ENCODE measurements at regions not wholly inside any gene's neighbourhood (a gene's known extent, or its start where the extent isn't known, plus 50 kb on each side); places are given as distances from the start of the nearest gene placed in this dataset.
A peak's percentile ranks its signal among the peaks of the same experiment; 100 is the strongest.

- Histone ChIP-seq H3K36me3 (ENCODE audit: control insufficient read depth in 1 of 2, insufficient read depth in 2 of 2, low read length in 2 of 2) (no peaks in the 10 kb centered on the region), H3K9me3 (ENCODE audit: control insufficient read depth in 1 of 2, low read length in 2 of 2) (no peaks in the 10 kb centered on the region), H3K4me1 (ENCODE audit: control insufficient read depth in 1 of 2, insufficient read depth in 2 of 2, low read length in 2 of 2) (no peaks in the 10 kb centered on the region), H3K4me3 (ENCODE audit: low read depth in 1 of 2, low read length in 2 of 2) (no peak overlapping the region), H3K27me3 (ENCODE audit: low read depth, low read length) (no peaks in the 10 kb centered on the region), H3K27ac (ENCODE audit: low read length) (no peak overlapping the region)
Measured at GRCh38 chr9:91156451-91157234, 205.1 kb downstream of the AUH start.

DNA sequence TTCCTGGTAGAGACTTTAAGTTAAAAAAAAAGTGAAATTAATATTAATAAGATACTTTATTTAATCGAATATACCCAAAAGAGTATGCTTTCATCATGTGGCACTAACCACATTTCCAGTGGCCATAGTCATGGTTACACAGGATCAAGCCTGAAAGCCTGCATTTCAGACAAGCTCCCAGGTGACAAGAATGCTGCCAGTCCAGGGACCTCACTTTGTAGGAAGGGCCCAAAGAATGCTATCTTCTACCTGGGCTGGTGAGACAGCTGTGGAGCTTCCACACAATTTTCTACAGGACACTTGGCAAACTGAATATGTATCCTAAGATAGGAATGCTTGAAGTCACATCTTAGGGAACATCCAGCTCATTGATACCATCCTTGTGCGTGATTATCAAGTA, 203.8 kb downstream of the AUH start:
- no peaks in the 10 kb centered on the region for H3K9me3 ChIP-seq (ENCODE audit: control insufficient read depth in 1 of 2, low read length in 2 of 2)
- no peaks in the 10 kb centered on the region for H3K36me3 ChIP-seq (ENCODE audit: control insufficient read depth in 1 of 2, insufficient read depth in 2 of 2, low read length in 2 of 2)
- no peak overlapping the region for H3K4me3 ChIP-seq (ENCODE audit: low read depth in 1 of 2, low read length in 2 of 2)
- no peak overlapping the region for H3K27ac ChIP-seq (ENCODE audit: low read length)
- H3K27me3 ChIP-seq (ENCODE audit: low read depth, low read length), result no peaks in the 10 kb centered on the region
- H3K4me1 ChIP-seq (ENCODE audit: control insufficient read depth in 1 of 2, insufficient read depth in 2 of 2, low read length in 2 of 2), result peaks cover 0 to under 1% of the 10 kb centered on the region in 2 donors

- Histone ChIP-seq H3K4me1 (ENCODE audit: control insufficient read depth in 1 of 2, insufficient read depth in 2 of 2, low read length in 2 of 2) (peaks cover 0 to 4% of the 10 kb centered on the region in 2 donors), H3K36me3 (ENCODE audit: control insufficient read depth in 1 of 2, insufficient read depth in 2 of 2, low read length in 2 of 2) (no peaks in the 10 kb centered on the region), H3K27me3 (ENCODE audit: low read depth, low read length) (no peaks in the 10 kb centered on the region), H3K9me3 (ENCODE audit: control insufficient read depth in 1 of 2, low read length in 2 of 2) (no peaks in the 10 kb centered on the region), H3K4me3 (ENCODE audit: low read depth in 1 of 2, low read length in 2 of 2) (no peak overlapping the region), H3K27ac (ENCODE audit: low read length) (no peak overlapping the region)
Measured at GRCh38 chr9:91158286-91158685, 203.4 kb downstream of the AUH start.

DNA sequence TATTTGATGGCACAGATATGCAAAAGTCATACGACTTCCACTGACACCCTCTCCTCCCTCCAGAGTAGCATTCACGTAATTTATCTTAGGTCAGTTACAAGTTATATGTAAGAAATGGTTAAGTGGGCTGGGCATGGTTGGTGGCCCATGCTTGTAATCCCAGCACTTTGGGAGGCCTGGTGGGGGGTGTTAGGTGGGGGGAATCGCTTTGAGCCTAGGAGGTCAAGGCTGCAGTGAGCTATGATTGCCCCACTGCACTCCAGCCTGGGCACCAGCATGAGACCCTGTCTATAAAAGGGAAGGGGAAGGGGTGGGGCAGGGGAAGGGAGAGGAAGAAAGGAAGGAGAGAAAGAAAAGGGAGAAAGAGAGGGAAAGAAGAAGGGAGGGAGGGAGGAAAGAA, 202.8 kb downstream of the AUH start:
- H3K36me3 ChIP-seq (ENCODE audit: control insufficient read depth in 1 of 2, insufficient read depth in 2 of 2, low read length in 2 of 2), result no peaks in the 10 kb centered on the region
- H3K4me3 ChIP-seq (ENCODE audit: low read depth in 1 of 2, low read length in 2 of 2), result no peak overlapping the region
- no peak overlapping the region for H3K27ac ChIP-seq (ENCODE audit: low read length)

DNA sequence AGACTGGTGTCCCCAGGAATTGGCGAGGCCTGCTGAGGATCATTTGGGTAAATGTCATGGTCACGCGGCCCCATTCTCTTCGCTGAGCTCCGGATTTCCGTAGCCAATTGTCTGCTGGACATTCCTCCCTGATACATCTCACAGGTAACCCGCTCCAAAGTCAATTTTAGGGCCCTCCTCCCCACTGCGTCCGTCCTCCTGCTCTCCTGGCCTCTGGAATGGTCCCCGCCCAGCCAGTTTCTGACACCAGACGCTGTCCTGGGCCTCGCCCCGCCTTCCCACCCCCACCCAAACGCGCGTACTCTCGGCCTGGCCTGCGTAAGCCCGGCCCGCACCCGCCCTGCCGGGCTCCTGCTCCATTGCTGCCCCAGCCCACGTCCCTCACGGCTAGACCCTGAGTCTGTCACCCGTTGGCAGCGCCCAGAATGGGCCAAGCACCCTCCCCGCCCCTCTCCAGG, 202.0 kb downstream of the AUH start:
- H3K27ac ChIP-seq (ENCODE audit: low read length), result peak overlapping the region; percentile 21

More for the DNA sequence above, 202.8 kb downstream of the AUH start:
- Histone ChIP-seq H3K27me3 (ENCODE audit: low read depth, low read length) (no peaks in the 10 kb centered on the region), H3K4me1 (ENCODE audit: control insufficient read depth in 1 of 2, insufficient read depth in 2 of 2, low read length in 2 of 2) (peaks cover 0 to 4% of the 10 kb centered on the region in 2 donors), H3K9me3 (ENCODE audit: control insufficient read depth in 1 of 2, low read length in 2 of 2) (no peaks in the 10 kb centered on the region)

GRCh38 chr9:91160181-91160580, 201.5 kb downstream of the AUH start:
- Histone ChIP-seq H3K4me1 (ENCODE audit: control insufficient read depth in 1 of 2, insufficient read depth in 2 of 2, low read length in 2 of 2) (peaks cover 0 to 4% of the 10 kb centered on the region in 2 donors), H3K9me3 (ENCODE audit: control insufficient read depth in 1 of 2, low read length in 2 of 2) (no peaks in the 10 kb centered on the region), H3K27ac (ENCODE audit: low read length) (no peak overlapping the region), H3K27me3 (ENCODE audit: low read depth, low read length) (no peaks in the 10 kb centered on the region), H3K36me3 (ENCODE audit: control insufficient read depth in 1 of 2, insufficient read depth in 2 of 2, low read length in 2 of 2) (no peaks in the 10 kb centered on the region), H3K4me3 (ENCODE audit: low read depth in 1 of 2, low read length in 2 of 2) (peak overlapping the region in 1 of 2 donors; percentile 29)

More for the DNA sequence above, 202.0 kb downstream of the AUH start:
- Histone ChIP-seq H3K4me1 (ENCODE audit: control insufficient read depth in 1 of 2, insufficient read depth in 2 of 2, low read length in 2 of 2) (peaks cover 0 to 4% of the 10 kb centered on the region in 2 donors), H3K4me3 (ENCODE audit: low read depth in 1 of 2, low read length in 2 of 2) (peak overlapping the region in 1 of 2 donors; percentile 29), H3K27me3 (ENCODE audit: low read depth, low read length) (no peaks in the 10 kb centered on the region), H3K36me3 (ENCODE audit: control insufficient read depth in 1 of 2, insufficient read depth in 2 of 2, low read length in 2 of 2) (no peaks in the 10 kb centered on the region), H3K9me3 (ENCODE audit: control insufficient read depth in 1 of 2, low read length in 2 of 2) (no peaks in the 10 kb centered on the region)

DNA sequence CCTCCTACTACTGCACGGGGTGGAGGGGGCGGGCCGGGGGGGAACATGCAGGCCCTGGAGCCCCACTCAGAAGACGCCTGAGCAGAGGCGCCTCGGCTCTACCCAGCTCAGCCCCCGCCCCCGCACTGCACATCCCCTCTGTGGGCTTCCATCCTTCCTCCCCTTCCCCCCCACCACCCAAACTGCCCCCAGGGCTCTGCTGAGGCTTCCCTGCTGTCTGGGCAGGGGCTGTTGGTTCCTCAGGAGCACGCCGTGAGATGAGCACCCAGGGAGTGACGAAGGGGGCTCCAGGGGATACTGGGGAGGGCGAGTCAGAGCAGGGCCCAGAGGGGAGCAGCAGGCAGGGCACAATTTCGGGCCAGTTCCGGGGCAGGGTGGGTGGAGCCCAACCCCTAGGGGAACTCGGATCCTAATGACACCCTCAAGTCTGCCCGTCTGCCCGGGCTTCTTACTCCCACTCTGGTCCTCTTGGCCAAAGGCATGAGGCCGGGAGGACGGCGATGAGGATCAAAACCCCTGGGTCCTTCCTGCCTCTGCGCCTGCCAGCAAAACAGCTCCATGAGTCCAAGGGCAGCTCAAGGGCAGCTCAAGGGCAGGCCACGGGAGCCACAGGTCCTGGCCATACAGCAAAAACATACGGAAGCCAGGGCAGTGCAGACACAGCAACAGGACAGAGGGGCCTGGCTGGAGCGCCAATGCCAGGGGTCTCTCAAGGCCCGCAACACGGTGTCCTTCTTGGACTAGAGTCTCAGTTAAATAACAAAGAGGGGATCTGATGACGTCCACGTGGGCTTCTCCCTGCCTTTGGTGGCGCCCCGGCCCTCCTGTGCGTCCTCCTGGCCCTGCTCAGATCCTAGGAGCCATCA, 200.9 kb downstream of the AUH start:
- Histone ChIP-seq H3K27ac (ENCODE audit: low read length) (no peak overlapping the region), H3K9me3 (ENCODE audit: control insufficient read depth in 1 of 2, low read length in 2 of 2) (no peaks in the 10 kb centered on the region), H3K27me3 (ENCODE audit: low read depth, low read length) (no peaks in the 10 kb centered on the region), H3K4me3 (ENCODE audit: low read depth in 1 of 2, low read length in 2 of 2) (no peak overlapping the region), H3K4me1 (ENCODE audit: control insufficient read depth in 1 of 2, insufficient read depth in 2 of 2, low read length in 2 of 2) (peaks cover 0 to 4% of the 10 kb centered on the region in 2 donors), H3K36me3 (ENCODE audit: control insufficient read depth in 1 of 2, insufficient read depth in 2 of 2, low read length in 2 of 2) (no peaks in the 10 kb centered on the region)

GRCh38 chr9:91161465-91162300, 200.0 kb downstream of the AUH start:
- H3K27ac ChIP-seq (ENCODE audit: low read length), result no peak overlapping the region
- H3K4me1 ChIP-seq (ENCODE audit: control insufficient read depth in 1 of 2, insufficient read depth in 2 of 2, low read length in 2 of 2), result peaks cover 0 to 4% of the 10 kb centered on the region in 2 donors

GRCh38 chr9:91162311-91162710, 199.4 kb downstream of the AUH start:
- no peaks in the 10 kb centered on the region for H3K9me3 ChIP-seq (ENCODE audit: control insufficient read depth in 1 of 2, low read length in 2 of 2)
- H3K27ac ChIP-seq (ENCODE audit: low read length), result peak overlapping the region; percentile 69
- peaks cover 0 to 4% of the 10 kb centered on the region in 2 donors for H3K4me1 ChIP-seq (ENCODE audit: control insufficient read depth in 1 of 2, insufficient read depth in 2 of 2, low read length in 2 of 2)

More at GRCh38 chr9:91161465-91162300, 200.0 kb downstream of the AUH start:
- H3K36me3 ChIP-seq (ENCODE audit: control insufficient read depth in 1 of 2, insufficient read depth in 2 of 2, low read length in 2 of 2), result no peaks in the 10 kb centered on the region
- H3K27me3 ChIP-seq (ENCODE audit: low read depth, low read length), result no peaks in the 10 kb centered on the region
- H3K4me3 ChIP-seq (ENCODE audit: low read depth in 1 of 2, low read length in 2 of 2), result no peak overlapping the region
- H3K9me3 ChIP-seq (ENCODE audit: control insufficient read depth in 1 of 2, low read length in 2 of 2), result no peaks in the 10 kb centered on the region

DNA sequence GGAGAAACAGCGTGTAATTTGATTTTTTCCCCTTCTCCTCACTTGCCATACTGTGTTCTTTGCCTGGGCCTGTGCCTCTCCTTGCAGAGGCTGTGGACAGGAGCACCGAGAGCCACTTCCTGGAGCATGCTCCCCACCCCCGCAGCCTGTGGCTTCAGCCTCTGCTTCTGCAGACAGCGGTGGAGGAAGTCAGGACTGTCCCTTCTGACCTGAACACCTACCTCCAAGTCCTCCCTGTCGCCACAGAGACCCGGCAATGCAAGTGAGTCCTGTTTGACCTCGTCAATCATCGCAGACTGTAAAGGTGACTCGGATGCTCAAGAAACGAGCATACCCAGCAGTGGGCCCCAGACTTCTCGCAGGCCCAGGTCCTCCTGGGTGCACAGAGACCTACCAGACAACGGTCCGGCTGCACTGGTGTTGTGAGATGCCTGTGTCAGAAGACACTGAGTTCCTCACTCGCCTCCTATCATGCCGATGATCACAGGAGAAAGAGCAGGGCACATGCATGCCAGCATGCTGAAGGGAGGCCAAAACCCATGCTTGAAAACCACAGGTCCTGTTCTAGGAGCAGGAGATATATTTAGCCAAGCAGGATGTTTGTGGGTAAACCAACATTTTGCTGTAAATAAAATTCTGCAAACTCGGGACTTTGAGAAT, 198.8 kb downstream of the AUH start:
- Histone ChIP-seq H3K27ac (ENCODE audit: low read length) (peak overlapping the region; percentile 1), H3K4me3 (ENCODE audit: low read depth in 1 of 2, low read length in 2 of 2) (peak overlapping the region in 1 of 2 donors; percentile 21), H3K9me3 (ENCODE audit: control insufficient read depth in 1 of 2, low read length in 2 of 2) (no peaks in the 10 kb centered on the region), H3K4me1 (ENCODE audit: control insufficient read depth in 1 of 2, insufficient read depth in 2 of 2, low read length in 2 of 2) (peaks cover 0 to 4% of the 10 kb centered on the region in 2 donors), H3K27me3 (ENCODE audit: low read depth, low read length) (no peaks in the 10 kb centered on the region), H3K36me3 (ENCODE audit: control insufficient read depth in 1 of 2, insufficient read depth in 2 of 2, low read length in 2 of 2) (no peaks in the 10 kb centered on the region)

More at GRCh38 chr9:91162311-91162710, 199.4 kb downstream of the AUH start:
- Histone ChIP-seq H3K36me3 (ENCODE audit: control insufficient read depth in 1 of 2, insufficient read depth in 2 of 2, low read length in 2 of 2) (no peaks in the 10 kb centered on the region), H3K27me3 (ENCODE audit: low read depth, low read length) (no peaks in the 10 kb centered on the region), H3K4me3 (ENCODE audit: low read depth in 1 of 2, low read length in 2 of 2) (peak overlapping the region in 1 of 2 donors; percentile 21)
